GM21619 (cell line): ENCODE measurements at regions not wholly inside any gene's neighbourhood (a gene's known extent, or its start where the extent isn't known, plus 50 kb on each side); places are given as distances from the start of the nearest gene placed in this dataset.

Experiments
- ATAC-seq: cut with Tn5 transposase; IDR thresholded peaks from one replicate; pipeline ENCODE4 v1.9.1; 2021; ENCODE audit not compliant: unreplicated experiment

GRCh38 chr9:113808391-113809358 is 67.4 kb upstream of the ZNF618 start:
- ATAC-seq = no peak

GRCh38 chr9:113817171-113817570 is 58.9 kb upstream of the ZNF618 start:
- ATAC-seq = no peak

- no peak for ATAC-seq
These were observed 57.7 kb upstream of the ZNF618 start for GRCh38 chr9:113818391-113818790.

GRCh38 chr9:113822315-113822714 is 53.8 kb upstream of the ZNF618 start:
- no peak for ATAC-seq

- ATAC-seq = no peak
These were observed 52.7 kb upstream of the ZNF618 start for GRCh38 chr9:113823421-113823820.
